ENCODE measurements at regions not wholly inside any gene's neighbourhood (a gene's known extent, or its start where the extent isn't known, plus 50 kb on each side); places are given as distances from the start of the nearest gene placed in this dataset.

- 96% methylated on average over 3 of the region's 3 CpGs for WGBS (ENCODE audit: missing lambda C conversion rate)
- ATAC-seq: no peak
- FAIRE-seq: no peak
- POLR2A ChIA-PET: no interaction called here
- TF ChIP-seq ELK1 (IDR thresholded peaks at IDR 0.05; ENCODE audit: low read depth, low read length) (no peak), CBX2 (IDR thresholded peaks at IDR 0.05; ENCODE audit: borderline replicate concordance, low read depth) (no peak), FOXS1 (CRISPR knock-in tag; IDR thresholded peaks at IDR 0.05) (no peak), ZC3H11A (IDR thresholded peaks at IDR 0.05) (no peak), HMGXB4 (CRISPR knock-in tag; IDR thresholded peaks at IDR 0.05; ENCODE audit: borderline replicate concordance) (no peak), POLR2A (IDR thresholded peaks at IDR 0.05; ENCODE audit: low read length) (no peak), SMC3 (IDR thresholded peaks at IDR 0.05) (no peak), FOSB (CRISPR knock-in tag; IDR thresholded peaks at IDR 0.05) (no peak), HOXB5 (CRISPR knock-in tag; IDR thresholded peaks at IDR 0.05) (no peak), MAFK (IDR thresholded peaks at IDR 0.05; ENCODE audit: partially characterized antibody) (no peak)
- H3K4me3 ChIP-seq: no peak overlapping the region
- CTCF ChIA-PET: no interaction called here
- peaks cover 8% of the 10 kb centered on the region; the same call in 2 of the 3 replicates for H3K4me1 ChIP-seq
- no peak overlapping the region for H3K4me2 ChIP-seq
- H3K9me3 ChIP-seq: no peaks in the 10 kb centered on the region
- no peak overlapping the region for H3K27ac ChIP-seq
- no peak for DNase-seq (ENCODE audit: low read depth in 1 of 2, low spot score in 1 of 2)
Observed at GRCh38 chr18:46243673-46244072, 139.5 kb downstream of the HAUS1 start.

GRCh38 chr18:46246101-46246500 is 141.9 kb downstream of the HAUS1 start:
- H3K27ac ChIP-seq: no peak overlapping the region
- TF ChIP-seq CEBPB (IDR thresholded peaks at IDR 0.05) (no peak), RFX5 (IDR thresholded peaks at IDR 0.05) (no peak)
- ATAC-seq: no peak
- DNase-seq (ENCODE audit: low read depth in 1 of 2, low spot score in 1 of 2): no peak
- H3K9me3 ChIP-seq: no peaks in the 10 kb centered on the region
- peaks cover 8% of the 10 kb centered on the region; the same call in 2 of the 3 replicates for H3K4me1 ChIP-seq
- H3K4me2 ChIP-seq: no peak overlapping the region
- no peak for FAIRE-seq
- 89% methylated on average over 2 of the region's 2 CpGs for WGBS (ENCODE audit: missing lambda C conversion rate)
- POLR2A ChIA-PET: no interaction called here
- CTCF ChIA-PET: no interaction called here
- no peak overlapping the region for H3K4me3 ChIP-seq

- no peak overlapping the region for H3K27ac ChIP-seq
- 85% methylated on average over 3 of the region's 3 CpGs for WGBS (ENCODE audit: missing lambda C conversion rate)
- no peak overlapping the region for H3K4me3 ChIP-seq
- no peak for FAIRE-seq
- ATAC-seq: no peak
- no peak for DNase-seq (ENCODE audit: low read depth in 1 of 2, low spot score in 1 of 2)
- no peak overlapping the region for H3K4me2 ChIP-seq
- H3K4me1 ChIP-seq: peaks cover 4% of the 10 kb centered on the region; the same call in 2 of the 3 replicates
- ChIA-PET CTCF (interaction anchor here (1.3 to 1.8 kb wide), 2 partner anchors 99 to 410 kb away, joined by 4 to 5 read pairs; no protein-coding TSS in a partner anchor), POLR2A (no interaction called here)
- H3K9me3 ChIP-seq: no peaks in the 10 kb centered on the region
- no peak for TF ChIP-seq USF2 (IDR thresholded peaks at IDR 0.05)
- no peak for TF ChIP-seq ELK1 (IDR thresholded peaks at IDR 0.05; ENCODE audit: low read depth, low read length)
- TF ChIP-seq MYC (IDR thresholded peaks at IDR 0.05; ENCODE audit: borderline replicate concordance, low read length): no peak
- no peak for TF ChIP-seq HOXB5 (CRISPR knock-in tag; IDR thresholded peaks at IDR 0.05)
- TF ChIP-seq RAD21 (conservative IDR thresholded peaks at IDR 0.05 in 1 of 2, IDR thresholded peaks at IDR 0.05 in 1 of 2): no peak
- TF ChIP-seq GATA3 (IDR thresholded peaks at IDR 0.05; ENCODE audit: borderline replicate concordance): no peak
- TF ChIP-seq CHD4 (IDR thresholded peaks at IDR 0.05; ENCODE audit: borderline replicate concordance): no peak
- TF ChIP-seq REST (IDR thresholded peaks at IDR 0.05): no peak
- no peak for TF ChIP-seq HOXA7 (CRISPR knock-in tag; IDR thresholded peaks at IDR 0.05)
- TF ChIP-seq CTCF (IDR thresholded peaks at IDR 0.05): no peak
- TF ChIP-seq EHMT2 (IDR thresholded peaks at IDR 0.05; ENCODE audit: low read depth): no peak
- no peak for TF ChIP-seq NPAS2 (CRISPR knock-in tag; IDR thresholded peaks at IDR 0.05; ENCODE audit: borderline replicate concordance)
- TF ChIP-seq CBX8 (IDR thresholded peaks at IDR 0.05): no peak
- no peak for TF ChIP-seq TP53 (CRISPR knock-in tag; IDR thresholded peaks at IDR 0.05)
- no peak for TF ChIP-seq KDM1A (IDR thresholded peaks at IDR 0.05; ENCODE audit: low read depth)
Observed at GRCh38 chr18:46247942-46248341, 143.8 kb downstream of the HAUS1 start.

All from A549 (cell line).